ENCODE measurements at regions not wholly inside any gene's neighbourhood (a gene's known extent, or its start where the extent isn't known, plus 50 kb on each side); places are given as distances from the start of the nearest gene placed in this dataset.
"Not testable (repeated sequence)": the region's sequence is repeated elsewhere in the genome, so short reads cannot be mapped to it uniquely, and the experiment has no call there.

DNA sequence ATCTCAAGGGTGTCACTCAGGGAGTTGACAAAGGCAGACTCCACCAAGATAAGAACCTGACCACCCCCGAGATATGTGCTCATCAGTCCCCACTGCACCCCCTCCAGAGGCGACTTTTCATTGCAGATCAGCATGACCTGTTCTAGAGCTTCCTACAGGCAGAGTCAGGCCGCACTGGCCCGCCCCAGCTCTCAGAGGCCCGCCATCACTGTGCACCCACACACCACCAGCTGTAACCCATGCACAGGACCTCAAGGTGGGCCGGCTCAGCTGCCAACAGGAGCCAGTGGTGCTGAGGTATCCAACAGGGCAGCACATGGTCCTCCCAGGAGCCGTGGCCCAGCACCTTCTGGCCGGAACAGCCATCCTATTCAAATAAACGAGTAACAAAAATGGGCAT is 253.6 kb upstream of the ANKRD20A1 start:
- TF ChIP-seq, protein P1, sequence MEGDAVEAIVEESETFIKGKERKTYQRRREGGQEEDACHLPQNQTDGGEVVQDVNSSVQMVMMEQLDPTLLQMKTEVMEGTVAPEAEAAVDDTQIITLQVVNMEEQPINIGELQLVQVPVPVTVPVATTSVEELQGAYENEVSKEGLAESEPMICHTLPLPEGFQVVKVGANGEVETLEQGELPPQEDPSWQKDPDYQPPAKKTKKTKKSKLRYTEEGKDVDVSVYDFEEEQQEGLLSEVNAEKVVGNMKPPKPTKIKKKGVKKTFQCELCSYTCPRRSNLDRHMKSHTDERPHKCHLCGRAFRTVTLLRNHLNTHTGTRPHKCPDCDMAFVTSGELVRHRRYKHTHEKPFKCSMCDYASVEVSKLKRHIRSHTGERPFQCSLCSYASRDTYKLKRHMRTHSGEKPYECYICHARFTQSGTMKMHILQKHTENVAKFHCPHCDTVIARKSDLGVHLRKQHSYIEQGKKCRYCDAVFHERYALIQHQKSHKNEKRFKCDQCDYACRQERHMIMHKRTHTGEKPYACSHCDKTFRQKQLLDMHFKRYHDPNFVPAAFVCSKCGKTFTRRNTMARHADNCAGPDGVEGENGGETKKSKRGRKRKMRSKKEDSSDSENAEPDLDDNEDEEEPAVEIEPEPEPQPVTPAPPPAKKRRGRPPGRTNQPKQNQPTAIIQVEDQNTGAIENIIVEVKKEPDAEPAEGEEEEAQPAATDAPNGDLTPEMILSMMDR (IDR thresholded peaks at IDR 0.05): not testable (repeated sequence)
- not testable (repeated sequence) for TF ChIP-seq POLR2A (IDR thresholded peaks at IDR 0.05)
